ENCODE measurements at regions not wholly inside any gene's neighbourhood (a gene's known extent, or its start where the extent isn't known, plus 50 kb on each side); places are given as distances from the start of the nearest gene placed in this dataset.

DNA sequence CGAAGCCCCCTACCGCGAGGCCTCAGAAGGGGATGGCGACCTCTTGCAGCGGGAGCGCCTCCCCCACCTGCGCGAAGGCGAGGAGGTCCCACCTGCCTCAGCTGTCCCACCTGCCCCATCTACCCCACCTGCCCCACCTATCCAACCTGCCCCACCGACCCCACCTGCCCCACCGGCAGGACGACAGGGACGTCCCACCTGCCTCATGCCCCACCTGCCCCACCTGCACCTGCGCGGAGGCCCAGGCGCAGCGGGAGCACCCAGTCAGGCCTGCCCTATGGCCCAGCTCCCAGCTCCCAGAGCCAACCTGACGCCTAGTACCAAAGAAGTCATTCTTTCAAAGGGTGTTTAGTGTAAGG is 489.1 kb upstream of the SMIM21 start:
- no peak for DNase-seq (ENCODE audit: low read depth)

DNA sequence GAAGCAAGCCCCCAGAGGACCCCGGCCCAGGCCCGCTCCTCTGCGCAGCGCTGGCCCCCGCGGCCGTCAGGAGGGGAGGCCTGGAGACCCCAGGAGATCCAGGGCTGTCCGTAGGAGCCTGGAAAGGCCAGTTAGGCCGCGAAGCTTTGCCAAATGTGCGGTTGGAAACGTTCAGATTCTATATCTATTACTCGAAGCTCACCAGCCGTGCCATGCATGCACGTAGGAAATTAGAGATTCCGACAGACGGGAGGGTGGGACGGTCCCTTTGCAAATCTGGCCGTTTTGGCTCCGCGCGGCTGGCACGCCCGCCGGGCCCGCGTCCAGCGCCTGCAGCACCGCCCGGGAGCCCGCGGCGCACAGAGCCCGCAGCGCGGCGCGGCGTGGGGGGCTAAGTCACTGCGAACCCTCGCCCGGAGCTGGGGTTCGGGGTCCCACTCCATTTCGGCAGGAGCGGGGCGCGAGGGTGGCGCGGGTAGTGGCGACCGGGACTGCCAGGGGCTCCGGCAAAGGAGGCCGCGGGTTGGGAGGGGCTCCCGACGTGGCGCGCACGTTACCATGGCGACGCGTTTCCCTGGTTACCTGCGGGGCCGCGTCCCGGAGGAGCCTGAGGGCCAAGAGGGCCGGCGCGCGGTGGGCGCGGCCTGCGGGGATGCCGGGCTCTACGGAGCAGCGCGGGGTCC is 488.6 kb upstream of the SMIM21 start:
- DNase-seq (ENCODE audit: low read depth), result no peak

DNA sequence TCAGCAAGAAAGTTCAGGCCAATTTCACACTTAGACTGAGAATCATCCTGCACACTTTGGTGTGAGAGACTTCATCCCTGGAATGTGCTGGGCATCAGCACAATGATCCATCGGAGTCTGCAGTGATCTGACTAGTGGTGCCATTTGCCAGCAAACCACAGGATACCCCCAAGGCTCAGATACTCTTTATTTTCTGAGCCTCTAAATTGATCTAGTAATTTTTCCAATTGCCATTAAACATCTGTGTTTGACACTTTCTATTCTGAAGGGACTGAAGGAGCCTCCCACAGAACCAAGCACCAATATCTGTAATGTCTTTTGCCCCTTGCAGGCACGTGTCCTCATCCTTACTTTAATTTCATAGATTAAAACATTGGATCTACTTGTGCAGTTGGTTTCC is 485.3 kb upstream of the SMIM21 start:
- no peak for DNase-seq (ENCODE audit: low read depth)

DNA sequence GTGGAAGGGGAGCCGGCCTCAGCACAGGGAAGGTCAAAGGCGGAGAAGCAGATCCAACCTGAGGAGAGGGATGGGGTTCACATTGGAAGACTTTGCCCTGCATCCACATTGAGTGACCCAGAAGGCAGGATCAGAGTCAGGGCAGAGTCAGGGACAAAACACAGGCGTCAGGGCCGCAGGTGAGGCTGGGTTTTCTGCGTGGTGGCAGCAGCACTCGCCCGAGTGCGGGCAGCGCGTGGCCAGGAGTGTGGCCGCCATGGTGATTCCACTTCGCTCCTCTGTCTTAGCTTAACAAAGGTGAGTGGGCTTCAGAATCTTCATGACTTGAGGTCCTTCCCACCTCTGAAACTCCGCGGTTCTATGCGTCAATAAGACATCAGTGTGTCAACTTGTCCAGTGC is 476.9 kb upstream of the SMIM21 start:
- DNase-seq (ENCODE audit: low read depth), result no peak

DNA sequence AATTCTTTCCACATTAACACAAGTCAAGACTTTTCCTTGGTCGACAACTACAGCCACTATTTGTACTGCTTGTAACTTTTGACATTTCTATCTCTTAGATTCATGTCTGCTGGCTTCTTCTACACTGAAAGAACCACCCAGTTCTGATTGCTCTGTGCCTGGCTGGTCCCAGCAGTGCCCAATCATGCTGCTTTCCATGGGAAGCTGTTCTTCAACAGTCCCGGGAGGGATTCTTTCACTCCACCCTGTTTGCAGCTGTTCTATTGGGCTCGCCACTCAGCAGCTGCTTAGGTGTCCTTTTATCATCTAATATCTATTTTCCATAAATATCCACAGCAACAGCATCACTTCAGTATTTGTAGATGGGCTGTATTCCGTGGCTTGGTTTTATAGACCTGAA is 471.1 kb upstream of the SMIM21 start:
- DNase-seq (ENCODE audit: low read depth), result peak; percentile 81

DNA sequence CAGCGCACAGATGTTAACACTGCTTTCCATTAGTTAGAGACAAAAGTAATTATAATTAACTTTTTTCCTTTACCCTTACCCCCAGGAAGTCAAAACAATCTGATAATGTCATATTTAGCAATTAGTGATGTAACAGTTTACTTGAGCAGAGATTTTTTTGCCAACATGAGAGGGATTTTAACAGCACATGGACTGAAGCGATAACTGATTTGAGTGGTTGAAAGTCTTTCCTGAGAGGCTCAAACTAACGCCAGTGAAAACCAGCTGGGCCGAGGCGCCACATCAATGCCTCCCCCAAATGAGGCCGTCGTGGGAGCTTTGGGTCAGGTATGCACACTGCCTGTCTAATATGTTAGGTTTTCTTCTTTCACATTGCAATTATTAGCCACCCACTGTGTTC is 469.9 kb upstream of the SMIM21 start:
- DNase-seq (ENCODE audit: low read depth), result no peak

DNA sequence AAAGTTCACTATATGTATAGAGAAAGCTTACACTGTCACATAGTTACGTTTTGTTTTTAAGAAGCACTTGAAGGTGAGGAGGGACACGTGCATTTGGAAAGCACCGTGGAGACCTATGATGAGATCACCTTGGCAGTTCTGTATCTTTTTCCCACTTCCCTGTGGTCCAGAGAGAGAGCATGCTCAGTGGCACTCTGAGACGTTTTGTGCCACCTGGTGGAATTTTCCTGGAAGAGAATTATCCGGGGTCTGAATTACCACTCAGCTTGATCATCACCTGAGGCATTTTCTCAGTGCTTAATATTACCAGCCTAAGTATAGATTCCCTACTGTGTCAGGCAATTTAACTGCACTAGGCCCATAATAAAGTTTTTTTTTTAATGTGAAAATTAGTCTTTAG is 469.4 kb upstream of the SMIM21 start:
- DNase-seq (ENCODE audit: low read depth), result no peak

DNA sequence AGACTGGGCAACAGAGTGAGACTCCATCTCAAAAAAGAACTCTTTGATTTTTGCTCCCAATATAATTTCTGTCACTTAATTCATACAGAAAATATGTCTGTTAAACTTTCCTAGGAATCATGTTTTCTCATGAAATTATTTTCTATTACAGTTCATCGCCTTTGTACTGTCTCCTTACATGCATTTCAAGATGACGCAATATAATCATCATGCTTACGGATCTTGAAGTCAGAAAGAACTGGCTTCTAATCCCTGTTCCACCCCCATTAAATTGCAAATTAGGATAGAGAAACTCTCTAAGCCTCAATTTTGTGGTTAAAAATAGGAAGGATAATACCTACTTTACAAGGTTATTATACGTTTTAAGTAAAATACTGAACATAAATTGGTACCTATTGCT is 467.6 kb upstream of the SMIM21 start:
- DNase-seq (ENCODE audit: low read depth), result no peak

DNA sequence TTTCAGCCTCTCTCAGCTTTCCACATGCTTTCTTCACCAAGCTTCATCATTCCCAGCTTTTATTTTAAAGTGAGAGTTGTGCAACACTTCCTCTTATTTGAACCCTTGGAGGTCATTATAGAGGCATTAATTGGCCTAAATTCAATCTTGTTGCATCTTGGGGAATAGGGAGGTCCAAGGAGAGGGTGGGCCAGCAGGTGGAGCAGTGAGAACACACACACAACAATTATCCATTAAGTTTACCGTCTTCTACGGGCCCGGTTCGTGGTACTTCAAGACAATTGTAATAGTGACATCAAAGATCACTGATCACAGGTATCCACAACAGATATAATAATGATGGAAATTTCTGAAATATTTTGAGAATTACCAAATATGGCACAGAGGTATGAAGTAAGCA is 457.2 kb upstream of the SMIM21 start:
- DNase-seq (ENCODE audit: low read depth), result no peak

DNA sequence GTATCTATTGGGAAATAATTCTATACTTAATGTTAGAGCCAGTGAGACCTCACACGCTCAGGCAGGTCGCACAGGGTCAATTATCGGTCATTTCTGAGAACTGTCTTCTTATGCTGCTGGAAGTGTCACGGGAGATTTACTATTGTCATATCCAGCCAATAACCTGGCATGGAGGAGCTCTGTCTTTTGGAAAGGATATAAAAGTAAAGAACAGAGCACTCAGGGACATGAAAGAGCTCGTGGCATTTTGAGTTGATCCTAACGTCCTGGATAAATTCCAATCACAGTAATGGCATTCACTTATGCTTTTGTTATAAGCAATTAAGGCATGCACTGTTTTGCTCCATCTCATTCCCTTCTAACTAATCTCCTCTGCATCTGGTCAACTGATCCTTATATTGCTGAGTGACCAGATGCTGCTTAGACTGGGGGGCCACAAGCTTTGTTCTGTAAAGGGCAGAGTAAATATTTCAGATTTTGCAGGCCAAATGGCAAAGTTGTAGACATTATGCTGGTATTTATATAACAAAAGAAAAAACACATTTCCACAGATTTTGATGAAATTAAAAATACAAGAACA is 453.5 kb upstream of the SMIM21 start:
- no peak for DNase-seq (ENCODE audit: low read depth)

DNA sequence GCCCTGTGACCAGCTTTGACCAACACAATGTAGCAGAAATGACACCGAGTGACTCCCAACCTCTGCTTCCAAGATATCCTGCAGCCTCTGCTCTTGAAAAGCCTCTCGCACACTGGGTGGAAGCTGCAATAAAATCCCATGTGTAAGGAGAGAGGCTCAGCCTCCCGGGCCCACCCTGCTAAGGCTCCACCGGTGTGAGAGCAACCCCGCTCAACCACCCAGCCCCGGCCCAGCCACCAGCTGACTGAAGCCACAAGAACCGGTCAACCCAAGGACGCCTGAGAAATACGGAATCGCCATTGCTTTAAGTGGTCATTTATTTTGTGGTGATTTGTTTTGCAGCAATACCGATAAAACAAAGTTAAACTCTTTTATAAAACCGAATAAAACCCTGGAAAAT is 452.8 kb upstream of the SMIM21 start:
- DNase-seq (ENCODE audit: low read depth), result no peak

DNA sequence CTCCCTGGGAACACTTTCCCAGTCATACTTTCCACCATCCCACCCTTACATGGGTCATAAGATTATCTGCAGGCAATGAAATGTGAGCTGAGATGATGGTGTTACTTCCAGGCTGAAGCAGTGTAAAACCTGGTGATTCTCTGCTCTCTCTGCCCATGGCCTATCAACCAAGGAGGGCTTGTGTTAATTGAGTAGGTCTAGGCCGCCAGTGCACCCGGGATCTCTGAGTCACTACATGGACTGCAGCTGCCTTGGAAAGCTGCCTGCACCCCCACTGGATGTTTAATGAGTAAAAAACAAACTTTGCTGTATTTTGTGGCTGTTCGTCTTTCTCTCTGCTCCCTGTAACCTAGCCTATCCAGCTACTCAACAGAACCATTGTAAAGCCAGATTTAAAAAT is 451.7 kb upstream of the SMIM21 start:
- no peak for DNase-seq (ENCODE audit: low read depth)

DNA sequence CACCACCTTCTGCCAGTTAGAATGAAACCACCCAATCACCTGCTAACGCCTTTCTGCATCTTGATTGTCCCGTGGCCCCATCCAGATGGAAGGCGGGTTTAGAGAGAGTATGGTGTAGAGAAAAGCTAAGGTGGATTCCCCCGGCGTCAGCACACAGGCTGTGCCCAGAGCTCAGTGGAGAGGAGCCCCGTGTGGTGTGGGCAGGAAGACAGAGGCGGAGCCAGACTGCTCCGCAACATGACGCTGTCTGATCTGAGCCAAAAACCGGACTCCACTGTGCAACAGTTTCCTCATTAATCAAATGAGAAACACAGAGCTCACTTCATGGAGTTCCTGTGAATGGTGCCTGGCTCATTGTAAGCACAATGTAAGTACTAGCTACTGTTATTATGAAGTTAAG is 448.1 kb upstream of the SMIM21 start:
- no peak for DNase-seq (ENCODE audit: low read depth)

DNA sequence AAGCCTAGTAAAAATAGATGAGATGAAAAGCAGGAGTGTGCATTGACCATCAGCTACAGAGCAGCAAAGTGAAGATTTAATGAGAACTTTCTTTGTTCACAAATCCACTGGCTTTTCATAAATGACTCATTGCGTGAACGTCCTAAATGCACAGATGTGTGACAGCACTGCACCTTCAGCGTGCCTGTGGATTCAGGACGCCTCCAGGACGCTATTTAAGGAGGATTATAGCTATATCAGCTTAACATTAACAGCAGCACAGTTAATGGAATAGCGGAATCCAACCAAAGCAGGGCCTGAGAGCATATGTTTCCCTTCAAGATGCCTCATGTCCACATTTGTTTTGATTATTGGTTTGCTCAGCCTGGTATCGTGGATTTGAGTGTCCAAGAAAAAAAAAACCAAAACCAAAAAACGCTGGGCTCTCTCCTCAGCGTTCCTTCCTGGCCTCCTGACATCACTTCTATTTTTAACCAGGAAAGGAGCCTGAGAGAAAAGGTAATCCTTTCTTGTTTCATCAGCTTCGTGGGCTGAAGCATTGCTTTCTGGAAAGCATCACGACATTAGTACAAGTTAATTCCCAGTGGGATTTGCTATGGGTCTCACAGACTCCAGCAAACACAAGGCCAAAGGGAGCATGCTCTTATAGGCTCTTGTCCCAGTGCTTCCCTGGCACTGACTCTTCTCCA is 447.0 kb upstream of the SMIM21 start:
- DNase-seq (ENCODE audit: low read depth), result no peak

DNA sequence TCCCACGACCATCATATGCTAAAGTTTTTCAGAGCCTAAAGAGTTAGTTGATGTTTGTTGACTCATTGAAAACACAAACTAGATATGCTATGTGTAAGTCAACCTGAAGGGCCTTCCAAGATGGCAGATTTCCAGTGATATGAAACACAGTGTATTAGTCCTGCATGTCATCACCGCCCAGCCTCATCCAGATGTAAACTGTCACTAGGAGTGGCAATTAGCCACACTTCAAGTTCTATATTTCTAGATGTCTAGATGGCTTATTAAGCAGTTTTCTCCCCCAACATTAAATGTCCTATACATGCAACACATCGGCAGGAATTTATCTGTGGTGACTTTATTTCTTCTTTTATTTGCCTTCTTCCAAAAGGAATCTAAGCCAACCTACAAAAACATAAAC is 444.1 kb upstream of the SMIM21 start:
- no peak for DNase-seq (ENCODE audit: low read depth)

DNA sequence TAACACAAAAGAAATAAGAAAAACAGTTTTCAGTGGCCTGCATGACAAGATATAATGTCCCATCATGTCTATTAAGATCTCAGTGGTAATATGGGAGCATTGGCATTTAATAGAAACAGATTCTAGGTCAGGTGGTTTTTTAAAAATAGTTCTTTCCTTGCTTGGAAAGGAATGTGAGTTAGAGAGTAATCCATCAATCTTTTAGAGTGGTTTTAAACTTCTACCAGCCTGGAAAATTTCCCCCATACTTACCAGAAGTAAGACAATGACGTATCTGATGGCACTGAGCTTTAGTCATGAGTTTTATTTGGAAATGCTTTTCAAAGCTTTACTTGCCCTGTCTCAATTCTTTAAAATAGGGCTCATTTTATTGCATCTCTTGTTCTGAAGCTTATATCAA is 441.7 kb upstream of the SMIM21 start:
- peak; percentile 21 for DNase-seq (ENCODE audit: low read depth)

DNA sequence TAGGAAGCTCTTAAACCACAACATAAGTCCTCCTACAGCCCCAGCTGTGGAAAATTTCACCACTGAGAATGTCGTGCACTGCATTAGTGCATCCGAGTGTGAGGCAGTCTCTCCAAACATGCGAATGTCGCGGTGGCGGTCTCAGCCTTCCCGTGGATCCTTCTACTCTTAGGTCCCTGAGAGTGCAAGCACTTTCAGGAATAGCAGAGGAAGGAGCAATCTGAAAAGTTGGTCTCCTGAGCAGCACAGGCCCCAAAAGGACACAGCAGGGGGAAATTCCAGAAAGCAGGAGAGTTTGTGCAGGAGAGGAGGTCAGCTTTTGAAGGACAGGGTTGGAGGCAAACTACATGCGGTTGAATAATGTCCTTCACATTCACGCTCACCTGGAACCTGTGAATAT is 440.5 kb upstream of the SMIM21 start:
- no peak for DNase-seq (ENCODE audit: low read depth)

DNA sequence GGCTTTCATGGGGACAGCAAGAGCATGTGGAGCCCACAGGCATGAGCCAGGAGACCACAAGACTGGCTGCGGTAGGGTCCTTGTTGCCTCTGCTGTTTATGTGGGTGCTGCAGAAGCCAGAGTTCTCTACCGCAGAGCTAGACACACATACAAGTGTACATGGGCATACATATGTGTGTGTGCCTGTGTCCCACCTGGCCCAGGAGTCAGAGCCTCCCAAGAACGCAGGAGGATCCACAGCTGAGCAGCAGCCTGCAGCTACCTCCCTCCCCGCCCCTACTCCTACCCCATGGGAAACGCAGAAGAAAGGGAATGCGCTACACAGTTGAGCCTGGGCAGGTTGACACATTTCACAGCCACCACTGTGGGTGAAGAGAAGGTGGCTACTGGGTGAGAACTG is 438.1 kb upstream of the SMIM21 start:
- DNase-seq (ENCODE audit: low read depth), result no peak

DNA sequence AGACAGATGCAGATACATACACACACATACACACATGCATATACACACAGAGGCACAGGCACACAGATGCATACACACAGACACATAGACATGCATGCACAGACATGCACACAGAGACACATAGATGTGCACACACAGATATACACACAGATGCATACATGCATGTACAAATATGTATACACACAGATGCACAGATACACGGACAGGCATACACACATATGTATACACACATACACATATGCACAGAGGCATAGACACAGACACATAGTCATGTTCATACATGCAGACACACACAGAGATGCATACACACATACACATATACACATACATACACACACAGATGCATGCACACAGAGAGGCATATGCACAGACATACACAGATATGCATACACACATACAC is 437.3 kb upstream of the SMIM21 start:
- DNase-seq (ENCODE audit: low read depth), result no peak

DNA sequence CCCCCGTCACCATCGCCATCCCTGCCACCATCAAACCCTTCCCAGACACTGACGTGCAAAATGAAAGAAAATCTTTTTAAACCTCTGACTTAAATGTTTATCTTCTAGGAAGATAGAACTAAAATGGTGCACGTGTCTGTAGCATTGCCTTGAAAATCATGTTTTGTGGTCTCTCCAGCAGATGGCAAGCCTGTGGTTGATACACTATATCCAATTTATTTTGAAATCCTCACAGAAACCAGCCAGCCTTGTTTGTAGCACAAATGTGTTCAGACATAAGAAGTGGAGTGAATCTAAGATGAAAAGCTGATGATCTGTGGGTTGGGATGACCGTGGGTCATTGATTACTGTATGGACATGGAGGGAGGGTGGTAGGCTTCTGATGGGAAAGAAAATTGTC is 436.2 kb upstream of the SMIM21 start:
- peak; percentile 1 for DNase-seq (ENCODE audit: low read depth)

DNA sequence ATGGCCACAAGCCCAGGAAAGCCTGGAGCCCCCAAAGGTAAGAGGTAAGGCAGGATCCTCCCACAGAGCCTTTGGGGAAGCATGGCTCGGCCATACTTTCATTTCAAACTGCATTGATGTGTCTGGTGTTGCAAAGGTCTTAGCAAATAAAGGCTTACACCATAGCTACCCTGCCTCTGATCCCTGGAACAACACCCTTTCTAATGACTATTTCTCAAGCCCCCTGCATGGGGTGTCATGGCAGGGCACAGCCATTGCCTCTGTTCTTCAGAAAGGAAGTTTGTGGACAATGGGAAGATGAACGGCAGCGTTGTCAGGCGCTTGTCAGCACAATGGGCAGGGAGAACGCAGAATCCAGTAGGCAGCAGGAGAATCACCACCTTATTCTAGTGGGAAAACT is 435.0 kb upstream of the SMIM21 start:
- DNase-seq (ENCODE audit: low read depth), result no peak

DNA sequence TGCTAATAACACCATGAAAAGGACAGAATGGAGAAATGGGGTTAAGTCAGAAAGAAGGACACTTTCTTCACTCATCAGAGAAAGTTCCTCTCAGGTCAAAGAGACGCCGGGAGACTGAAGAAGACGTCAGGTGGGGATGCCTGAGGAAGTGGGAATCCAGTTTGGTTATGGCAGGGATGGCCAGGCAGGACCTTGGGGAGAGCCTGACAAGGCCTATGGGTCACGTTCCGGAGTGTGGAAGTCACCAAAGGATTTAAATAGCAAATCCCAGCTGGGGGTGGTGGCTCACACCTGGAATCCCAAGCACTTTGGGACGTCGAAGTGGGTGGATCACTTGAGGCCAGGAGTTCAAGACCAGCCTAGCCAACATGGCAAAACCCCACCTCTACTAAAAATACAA is 432.7 kb upstream of the SMIM21 start:
- no peak for DNase-seq (ENCODE audit: low read depth)

DNA sequence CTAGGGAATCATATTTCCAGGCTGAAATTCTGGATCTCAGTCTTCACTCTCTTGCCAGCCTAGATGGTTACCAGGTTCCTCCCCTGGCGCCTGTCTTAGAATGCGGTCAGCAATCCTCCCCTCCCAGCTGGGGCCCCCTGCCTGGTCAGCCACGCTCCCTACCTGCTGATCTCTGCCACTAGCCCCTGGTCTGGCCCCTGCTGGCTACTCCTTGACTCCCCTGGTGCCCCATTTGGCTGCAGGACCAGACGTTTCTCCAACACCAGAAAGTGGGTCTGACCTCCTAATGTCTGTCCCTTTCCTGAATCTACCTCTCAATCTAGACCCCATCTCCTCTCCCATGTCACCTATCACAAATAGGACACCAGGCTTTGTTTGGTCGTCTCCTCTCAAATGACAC is 432.0 kb upstream of the SMIM21 start:
- no peak for DNase-seq (ENCODE audit: low read depth)

Measured in myocyte (in vitro differentiated cells).